ENCODE measurements at regions not wholly inside any gene's neighbourhood (a gene's known extent, or its start where the extent isn't known, plus 50 kb on each side); places are given as distances from the start of the nearest gene placed in this dataset.

DNA sequence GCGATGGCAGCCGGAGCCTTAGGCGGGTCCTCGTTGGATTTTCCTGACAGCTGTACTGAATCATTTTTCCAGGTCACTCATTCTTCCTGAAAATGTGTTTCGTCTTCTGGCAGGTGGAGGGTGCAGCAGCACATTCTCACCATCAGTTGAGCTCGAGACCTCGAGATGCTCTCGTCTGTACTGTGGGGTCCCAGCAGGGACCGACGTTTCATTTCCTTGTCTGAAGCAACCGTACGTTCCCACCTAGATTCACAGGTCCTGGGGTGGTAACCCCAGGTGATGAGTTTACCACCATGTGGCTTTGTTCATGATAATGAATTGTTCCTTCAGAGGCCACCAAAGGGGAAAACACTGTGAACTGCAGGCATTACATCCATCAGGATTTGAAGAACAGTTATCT lies 298.5 kb upstream of the FOXK1 start:
- TF ChIP-seq EP300 (IDR thresholded peaks at IDR 0.05) (no peak), POLR2A (IDR thresholded peaks at IDR 0.05) (no peak)
